ENCODE measurements at regions not wholly inside any gene's neighbourhood (a gene's known extent, or its start where the extent isn't known, plus 50 kb on each side); places are given as distances from the start of the nearest gene placed in this dataset.

DNA sequence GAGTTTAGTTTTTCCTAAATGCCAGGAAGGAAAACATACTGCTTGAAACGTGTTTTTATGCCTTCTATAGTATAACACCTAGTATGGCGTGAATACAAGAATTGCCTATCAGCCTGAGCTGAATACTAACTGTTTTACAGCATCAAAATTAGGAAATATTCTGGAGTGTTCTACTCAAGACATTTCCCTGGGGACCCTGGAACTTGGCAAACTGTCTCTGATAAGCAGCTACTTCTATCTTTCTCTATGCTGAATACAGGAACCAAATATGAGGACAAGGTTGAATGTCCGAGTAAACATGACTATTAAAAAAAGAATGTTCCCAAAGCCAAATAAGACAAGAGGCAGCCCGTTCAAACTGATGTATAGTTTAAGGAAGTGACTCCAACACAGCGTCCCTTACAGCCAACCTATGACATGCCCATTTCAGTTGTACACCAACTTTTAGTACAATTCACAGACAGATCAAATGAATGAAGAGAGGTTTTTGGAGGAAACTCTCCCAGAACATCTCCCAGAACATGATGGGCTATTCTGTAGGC is 951.3 kb upstream of the ACVR2A start:
- TF ChIP-seq, protein P1, sequence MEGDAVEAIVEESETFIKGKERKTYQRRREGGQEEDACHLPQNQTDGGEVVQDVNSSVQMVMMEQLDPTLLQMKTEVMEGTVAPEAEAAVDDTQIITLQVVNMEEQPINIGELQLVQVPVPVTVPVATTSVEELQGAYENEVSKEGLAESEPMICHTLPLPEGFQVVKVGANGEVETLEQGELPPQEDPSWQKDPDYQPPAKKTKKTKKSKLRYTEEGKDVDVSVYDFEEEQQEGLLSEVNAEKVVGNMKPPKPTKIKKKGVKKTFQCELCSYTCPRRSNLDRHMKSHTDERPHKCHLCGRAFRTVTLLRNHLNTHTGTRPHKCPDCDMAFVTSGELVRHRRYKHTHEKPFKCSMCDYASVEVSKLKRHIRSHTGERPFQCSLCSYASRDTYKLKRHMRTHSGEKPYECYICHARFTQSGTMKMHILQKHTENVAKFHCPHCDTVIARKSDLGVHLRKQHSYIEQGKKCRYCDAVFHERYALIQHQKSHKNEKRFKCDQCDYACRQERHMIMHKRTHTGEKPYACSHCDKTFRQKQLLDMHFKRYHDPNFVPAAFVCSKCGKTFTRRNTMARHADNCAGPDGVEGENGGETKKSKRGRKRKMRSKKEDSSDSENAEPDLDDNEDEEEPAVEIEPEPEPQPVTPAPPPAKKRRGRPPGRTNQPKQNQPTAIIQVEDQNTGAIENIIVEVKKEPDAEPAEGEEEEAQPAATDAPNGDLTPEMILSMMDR (IDR thresholded peaks at IDR 0.05), result no peak
- TF ChIP-seq EZH2 (IDR thresholded peaks at IDR 0.05; ENCODE audit: borderline replicate concordance, insufficient read depth, low read depth, low read length, poor library complexity, severe bottlenecking), result no peak
